SU-DHL-6 (cell line): ENCODE measurements at regions not wholly inside any gene's neighbourhood (a gene's known extent, or its start where the extent isn't known, plus 50 kb on each side); places are given as distances from the start of the nearest gene placed in this dataset.

Experiments
- H2AFZ ChIP-seq: fragments of 200-600 bp; sonication (generic); 2 replicates; pipeline ENCODE4 v1.6.1; 2014; ENCODE audit warnings: low read depth, mild to moderate bottlenecking, moderate library complexity, mixed read lengths, antibody characterized with exemption, low read length; ENCODE audit not compliant: severe bottlenecking
- H3F3A ChIP-seq: fragments of 200-600 bp; shearing (Covaris generic); 2 replicates; pipeline ENCODE4 v1.6.0; 2016; ENCODE audit warnings: antibody characterized with exemption, mild to moderate bottlenecking; ENCODE audit not compliant: insufficient read depth
- H3K27ac ChIP-seq: fragments of 200-600 bp; sonication (generic); 2 replicates; pipeline ENCODE4 v1.5.1; 2016; ENCODE audit warnings: low read depth, mild to moderate bottlenecking, low read length, moderate library complexity, mixed read lengths
- H3K27me3 ChIP-seq: fragments of 200-600 bp; sonication (generic), shearing (Covaris generic); 2 replicates; pipeline ENCODE4 v1.6.0; 2014; ENCODE audit warnings: mild to moderate bottlenecking, low read length
- H3K36me3 ChIP-seq: fragments of 200-600 bp; sonication (generic); 2 replicates; pipeline ENCODE4 v1.6.1; 2014; ENCODE audit warnings: mild to moderate bottlenecking, low read length, mixed read lengths
- H3K4me2 ChIP-seq: fragments of 300-600, 200-600 bp; shearing (Covaris generic), sonication (generic); 2 replicates; pipeline ENCODE4 v1.6.0; 2014; ENCODE audit warnings: low read length, low read depth, mild to moderate bottlenecking; ENCODE audit not compliant: poor library complexity, severe bottlenecking
- H3K4me3 ChIP-seq: fragments of 200-600 bp; sonication (generic); 2 replicates; pipeline ENCODE4 v1.5.1; 2014; ENCODE audit warnings: antibody characterized with exemption, low read length, mild to moderate bottlenecking, mixed read lengths; ENCODE audit not compliant: insufficient read depth, poor library complexity, severe bottlenecking
- H3K79me2 ChIP-seq: fragments of 200-600 bp; sonication (generic); 2 replicates; pipeline ENCODE4 v1.6.1; 2014; ENCODE audit warnings: mild to moderate bottlenecking, low read length, moderate library complexity; ENCODE audit not compliant: insufficient read depth
- H3K9ac ChIP-seq: fragments of 200-600 bp; sonication (generic); 2 replicates; pipeline ENCODE4 v1.7.0; 2014; ENCODE audit warnings: mild to moderate bottlenecking, low read length
- H3K9me2 ChIP-seq: fragments of 200-600 bp; sonication (generic); replicated peaks from 2 replicates; pipeline ENCODE4 v1.6.1; 2014; ENCODE audit warnings: low read length; ENCODE audit not compliant: insufficient read depth
- H3K9me3 ChIP-seq: fragments of 200-600 bp; sonication (generic); 2 replicates; pipeline ENCODE4 v1.6.1; 2014; ENCODE audit warnings: low read length, mixed read lengths; ENCODE audit not compliant: insufficient read depth
- H4K20me1 ChIP-seq: fragments of 200-600 bp; sonication (generic); 2 replicates; pipeline ENCODE4 v1.6.1; 2014; ENCODE audit warnings: low read depth, mild to moderate bottlenecking, antibody characterized with exemption, low read length, moderate library complexity, mixed read lengths
- CTCF ChIP-seq: fragments of 200-600 bp; sonication (generic); IDR thresholded peaks from one replicate; pipeline ENCODE4 v1.5.1; 2017; ENCODE audit warnings: antibody characterized with exemption, mild to moderate bottlenecking, low read length, moderate library complexity; ENCODE audit not compliant: insufficient read depth, poor library complexity, severe bottlenecking
- EZH2phosphoT487 ChIP-seq: fragments of 200-600 bp; sonication (generic), shearing (Covaris generic); conservative IDR thresholded peaks from 2 replicates; pipeline ENCODE4 v1.6.1; 2018; ENCODE audit warnings: mild to moderate bottlenecking, antibody characterized with exemption, low read length, moderate library complexity, mixed read lengths

GRCh38 chr13:22049384-22049783 lies 378.5 kb downstream of the FGF9 start:
- H3K9me3 ChIP-seq, result no peaks in the 10 kb centered on the region
- TF ChIP-seq CTCF, result no peak
- no peak for TF ChIP-seq EZH2phosphoT487
- no peak overlapping the region for H3K4me2 ChIP-seq
- no peak overlapping the region for H3K9ac ChIP-seq
- H3K27me3 ChIP-seq, result no peaks in the 10 kb centered on the region
- no peak overlapping the region for H3K4me3 ChIP-seq
- H4K20me1 ChIP-seq, result no peaks in the 10 kb centered on the region
- no peaks in the 10 kb centered on the region for H3F3A ChIP-seq
- H3K27ac ChIP-seq, result no peak overlapping the region
- H3K79me2 ChIP-seq, result no peaks in the 10 kb centered on the region
- no peaks in the 10 kb centered on the region for H3K9me2 ChIP-seq
- H3K36me3 ChIP-seq, result no peaks in the 10 kb centered on the region
- H2AFZ ChIP-seq, result no peak overlapping the region

- no peak overlapping the region for H3K27ac ChIP-seq
- no peak overlapping the region for H3K4me3 ChIP-seq
- no peaks in the 10 kb centered on the region for H3K27me3 ChIP-seq
- no peaks in the 10 kb centered on the region for H3K9me3 ChIP-seq
- no peaks in the 10 kb centered on the region for H3F3A ChIP-seq
- no peaks in the 10 kb centered on the region for H4K20me1 ChIP-seq
- no peak overlapping the region for H2AFZ ChIP-seq
- no peak overlapping the region for H3K9ac ChIP-seq
- H3K79me2 ChIP-seq, result no peaks in the 10 kb centered on the region
- H3K4me2 ChIP-seq, result no peak overlapping the region
- TF ChIP-seq CTCF, result no peak
- TF ChIP-seq EZH2phosphoT487, result no peak
- no peaks in the 10 kb centered on the region for H3K9me2 ChIP-seq
- no peaks in the 10 kb centered on the region for H3K36me3 ChIP-seq
Observed at GRCh38 chr13:22050951-22051563, 380.2 kb downstream of the FGF9 start.

- no peak overlapping the region for H3K9ac ChIP-seq
- no peak overlapping the region for H3K4me3 ChIP-seq
- H3K9me3 ChIP-seq, result no peaks in the 10 kb centered on the region
- H3K27ac ChIP-seq, result no peak overlapping the region
- no peaks in the 10 kb centered on the region for H3F3A ChIP-seq
- no peaks in the 10 kb centered on the region for H3K27me3 ChIP-seq
- H3K36me3 ChIP-seq, result no peaks in the 10 kb centered on the region
- H4K20me1 ChIP-seq, result no peaks in the 10 kb centered on the region
- no peaks in the 10 kb centered on the region for H3K9me2 ChIP-seq
- H3K79me2 ChIP-seq, result no peaks in the 10 kb centered on the region
- H2AFZ ChIP-seq, result no peak overlapping the region
- TF ChIP-seq CTCF (no peak), EZH2phosphoT487 (no peak)
- no peak overlapping the region for H3K4me2 ChIP-seq
Observed at GRCh38 chr13:22053053-22053452, 382.2 kb downstream of the FGF9 start.
